CD4-positive, CD25-positive, alpha-beta regulatory T cell (primary cell): ENCODE measurements at regions not wholly inside any gene's neighbourhood (a gene's known extent, or its start where the extent isn't known, plus 50 kb on each side); places are given as distances from the start of the nearest gene placed in this dataset.

Experiments
- ATAC-seq, 2 donors: fragments of 150-1000 bp; cut with Tn5 transposase; one replicate each; pipeline ENCODE4 v1.10.0; 2021; ENCODE audit warnings: low read depth in 2 of 2, moderate number of reproducible peaks in 2 of 2, moderate library complexity in 1 of 2
- DNase-seq, 3 donors: peaks; one replicate each; pipeline versions ENCODE4 v3.0.0 to v3.0.0-alpha.2; 2012 to 2022; ENCODE audit warnings: mixed read lengths in 1 of 3
- H3K27ac ChIP-seq: one replicate; pipeline ENCODE4 v1.7.0; 2013; ENCODE audit warnings: mild to moderate bottlenecking, low read length; ENCODE audit not compliant: insufficient read depth, poor library complexity, severe bottlenecking
- H3K27me3 ChIP-seq: one replicate; pipeline ENCODE4 v1.7.0; 2013; ENCODE audit warnings: low read length; ENCODE audit not compliant: control insufficient read depth, insufficient read depth
- H3K36me3 ChIP-seq: one replicate; pipeline ENCODE4 v1.7.0; 2013; ENCODE audit warnings: mild to moderate bottlenecking, low read length, moderate library complexity; ENCODE audit not compliant: control insufficient read depth, insufficient read depth
- H3K4me1 ChIP-seq: 2 replicates; pipeline ENCODE4 v1.7.0; 2013; ENCODE audit warnings: mild to moderate bottlenecking, low read length; ENCODE audit not compliant: insufficient read depth, control insufficient read depth, poor library complexity, severe bottlenecking
- H3K4me3 ChIP-seq: one replicate; pipeline ENCODE4 v1.7.0; 2013; ENCODE audit warnings: low read depth, mild to moderate bottlenecking, low read length, moderate library complexity
- H3K9me3 ChIP-seq, 2 experiments: 1 replicate in 1 of 2; 2 replicates in 1 of 2; pipeline ENCODE4 v1.7.0; 2013; ENCODE audit warnings: low read length in 2 of 2, mild to moderate bottlenecking in 1 of 2, moderate library complexity in 1 of 2; ENCODE audit not compliant: control insufficient read depth in 2 of 2
- H3K27ac Mint-ChIP-seq, 3 donors: one replicate each; pipeline ENCODE4 v1.8.0; 2020 to 2022; ENCODE audit warnings: mild to moderate bottlenecking in 3 of 3, mixed read lengths in 3 of 3, moderate library complexity in 2 of 3
- H3K27me3 Mint-ChIP-seq: one replicate; pipeline ENCODE4 v1.8.0; 2022; ENCODE audit warnings: mild to moderate bottlenecking, mixed read lengths
- H3K36me3 Mint-ChIP-seq: one replicate; pipeline ENCODE4 v1.8.0; 2020; ENCODE audit warnings: mixed read lengths
- H3K4me1 Mint-ChIP-seq, 4 donors: one replicate each; pipeline ENCODE4 v1.8.0; 2020 to 2022; ENCODE audit warnings: mixed read lengths in 4 of 4, mild to moderate bottlenecking in 1 of 4
- H3K4me3 Mint-ChIP-seq, 4 donors: one replicate each; pipeline ENCODE4 v1.8.0; 2020 to 2022; ENCODE audit warnings: mild to moderate bottlenecking in 4 of 4, mixed read lengths in 4 of 4, moderate library complexity in 3 of 4
- H3K9me3 Mint-ChIP-seq, 7 donors: one replicate each; pipeline ENCODE4 v1.8.0; 2020 to 2022; ENCODE audit warnings: mixed read lengths in 7 of 7, mild to moderate bottlenecking in 3 of 7, moderate library complexity in 2 of 7

DNA sequence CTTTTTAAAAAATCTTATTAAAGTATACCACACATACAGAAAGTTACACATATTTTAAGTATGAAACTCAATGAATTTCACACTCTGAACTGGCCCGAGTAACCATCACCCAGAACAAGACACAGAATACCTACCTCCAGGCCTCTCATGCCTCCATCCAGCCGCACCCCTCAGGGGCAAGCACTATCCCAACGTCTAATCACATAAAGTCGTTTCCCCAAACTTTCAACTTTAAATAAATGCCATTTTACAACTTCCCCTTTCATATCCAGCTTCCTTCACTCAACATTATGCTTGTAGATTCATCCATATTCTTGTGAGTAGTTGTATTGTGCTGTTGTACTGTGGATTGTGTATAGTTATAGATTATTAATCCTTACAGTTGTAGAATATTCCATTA, 539.1 kb downstream of the CD83 start:
- Mint-ChIP-seq H3K4me3 (no peak overlapping the region), H3K4me1 (peaks cover 3 to 19% (median 15%) of the 10 kb centered on the region in 4 donors), H3K27me3 (peaks cover 6% of the 10 kb centered on the region), H3K36me3 (no peaks in the 10 kb centered on the region), H3K9me3 (peaks cover 0 to 3% (median 0%) of the 10 kb centered on the region in 7 donors), H3K27ac (peak overlapping the region in 1 of 3 donors; percentile 74)
- no peaks in the 10 kb centered on the region for H3K36me3 ChIP-seq
- H3K4me1 ChIP-seq = peaks cover 15% of the 10 kb centered on the region
- H3K4me3 ChIP-seq = peak overlapping the region; percentile 22
- H3K27me3 ChIP-seq = peaks cover 3% of the 10 kb centered on the region
- DNase-seq (no peak), ATAC-seq (no peak)
- peaks cover 0 to 1% of the 10 kb centered on the region in 2 experiments for H3K9me3 ChIP-seq
- no peak overlapping the region for H3K27ac ChIP-seq

DNA sequence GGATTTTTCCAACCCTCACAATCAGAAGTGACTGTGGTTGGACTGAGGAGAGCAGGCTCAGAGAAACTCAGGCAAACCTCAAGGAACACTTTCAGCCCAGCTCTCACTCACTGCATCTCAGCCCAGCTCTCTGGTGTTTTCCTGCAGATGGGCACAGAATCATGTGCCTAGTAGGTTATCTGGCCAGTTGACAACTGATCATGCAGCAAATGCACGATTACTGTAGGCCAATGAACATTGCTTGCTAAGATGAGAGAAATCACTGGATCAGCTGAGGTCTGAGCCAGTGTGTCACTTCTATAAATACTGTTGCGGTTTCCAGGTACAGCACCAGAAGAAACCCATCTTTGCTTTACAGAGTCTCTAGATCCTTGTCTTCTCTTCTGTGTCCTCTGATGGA, 540.5 kb downstream of the CD83 start:
- Histone ChIP-seq H3K27me3 (peaks cover 3% of the 10 kb centered on the region), H3K9me3 (peaks cover 0 to 1% of the 10 kb centered on the region in 2 experiments), H3K27ac (no peak overlapping the region), H3K4me1 (peaks cover 15% of the 10 kb centered on the region), H3K36me3 (no peaks in the 10 kb centered on the region), H3K4me3 (no peak overlapping the region)
- peaks cover 0 to 3% (median 0%) of the 10 kb centered on the region in 7 donors for H3K9me3 Mint-ChIP-seq
- peaks cover 3 to 19% (median 15%) of the 10 kb centered on the region in 4 donors for H3K4me1 Mint-ChIP-seq
- peaks cover 6% of the 10 kb centered on the region for H3K27me3 Mint-ChIP-seq
- H3K36me3 Mint-ChIP-seq = no peaks in the 10 kb centered on the region
- no peak overlapping the region for H3K4me3 Mint-ChIP-seq
- no peak for DNase-seq
- ATAC-seq = no peak
- no peak overlapping the region for H3K27ac Mint-ChIP-seq

DNA sequence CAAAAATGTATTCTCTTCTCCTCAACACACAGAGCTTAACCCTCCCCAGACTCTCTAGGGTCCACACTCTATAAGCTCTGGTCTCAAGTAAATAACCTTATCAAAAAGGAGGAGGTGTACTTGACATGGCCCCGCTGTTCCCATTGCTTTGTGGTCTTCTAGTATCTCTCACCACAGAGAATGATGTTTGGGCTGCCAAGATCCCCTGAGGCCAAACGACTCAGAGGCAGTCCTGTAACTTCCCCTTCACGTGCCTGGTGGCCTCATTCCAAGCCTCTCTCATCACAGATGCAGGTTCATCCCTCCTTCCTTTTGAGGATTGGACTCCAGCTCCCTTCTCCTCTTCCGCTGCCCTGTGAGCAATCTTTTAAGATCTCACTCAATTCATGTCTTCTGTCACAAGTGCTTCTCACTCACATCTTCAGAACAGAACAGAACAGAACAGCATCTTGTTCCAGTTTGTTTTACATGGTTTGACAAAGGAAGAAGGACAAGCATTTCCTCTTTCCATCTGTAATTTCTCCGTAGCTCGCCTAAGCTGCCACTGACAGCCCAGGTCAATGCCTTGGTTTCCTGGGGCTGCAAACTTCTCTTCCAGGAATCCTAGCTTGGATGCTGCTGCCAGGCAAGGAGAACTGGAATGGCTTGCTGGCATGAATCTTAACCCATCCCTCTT, 541.5 kb downstream of the CD83 start:
- H3K27ac Mint-ChIP-seq = no peak overlapping the region
- no peaks in the 10 kb centered on the region for H3K36me3 ChIP-seq
- peaks cover 6% of the 10 kb centered on the region for H3K27me3 Mint-ChIP-seq
- ATAC-seq (peak in 1 of 2 donors; percentile 28), DNase-seq (no peak)
- peaks cover 3% of the 10 kb centered on the region for H3K27me3 ChIP-seq
- no peak overlapping the region for H3K27ac ChIP-seq
- H3K4me3 ChIP-seq = no peak overlapping the region
- peaks cover 0 to 3% (median 0%) of the 10 kb centered on the region in 7 donors for H3K9me3 Mint-ChIP-seq
- H3K4me3 Mint-ChIP-seq = no peak overlapping the region
- H3K4me1 Mint-ChIP-seq = peaks cover 4 to 23% (median 18%) of the 10 kb centered on the region in 4 donors
- H3K36me3 Mint-ChIP-seq = no peaks in the 10 kb centered on the region
- H3K9me3 ChIP-seq = peaks cover 0 to 1% of the 10 kb centered on the region in 2 experiments
- peaks cover 19% of the 10 kb centered on the region for H3K4me1 ChIP-seq

DNA sequence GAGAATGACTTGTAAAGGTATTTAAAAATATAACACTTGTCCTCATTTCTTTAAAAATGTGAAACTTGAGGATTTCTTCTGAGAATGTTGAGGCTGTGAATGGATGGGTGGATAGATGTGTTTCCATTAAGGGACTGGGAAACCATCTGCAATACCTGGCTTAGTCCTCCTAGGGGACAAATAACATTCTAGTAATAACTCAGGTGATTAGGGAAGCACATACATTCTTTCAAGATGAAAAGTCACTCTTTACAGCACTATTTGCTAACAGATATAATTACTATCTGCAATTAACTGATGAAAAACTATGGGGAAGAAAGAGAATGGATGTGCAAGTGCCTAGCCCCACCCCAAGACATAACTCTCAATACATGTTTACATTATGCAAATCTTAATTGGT, 542.3 kb downstream of the CD83 start:
- H3K36me3 Mint-ChIP-seq = no peaks in the 10 kb centered on the region
- H3K27me3 Mint-ChIP-seq = peaks cover 11% of the 10 kb centered on the region
- Histone ChIP-seq H3K4me3 (no peak overlapping the region), H3K9me3 (no peaks in the 10 kb centered on the region), H3K27ac (no peak overlapping the region), H3K4me1 (peaks cover 27% of the 10 kb centered on the region), H3K27me3 (peaks cover 3% of the 10 kb centered on the region), H3K36me3 (no peaks in the 10 kb centered on the region)
- no peak overlapping the region for H3K4me3 Mint-ChIP-seq
- DNase-seq (no peak), ATAC-seq (no peak)
- peaks cover 0 to 3% (median 0%) of the 10 kb centered on the region in 7 donors for H3K9me3 Mint-ChIP-seq
- H3K27ac Mint-ChIP-seq = no peak overlapping the region
- H3K4me1 Mint-ChIP-seq = peaks cover 11 to 31% (median 25%) of the 10 kb centered on the region in 4 donors

DNA sequence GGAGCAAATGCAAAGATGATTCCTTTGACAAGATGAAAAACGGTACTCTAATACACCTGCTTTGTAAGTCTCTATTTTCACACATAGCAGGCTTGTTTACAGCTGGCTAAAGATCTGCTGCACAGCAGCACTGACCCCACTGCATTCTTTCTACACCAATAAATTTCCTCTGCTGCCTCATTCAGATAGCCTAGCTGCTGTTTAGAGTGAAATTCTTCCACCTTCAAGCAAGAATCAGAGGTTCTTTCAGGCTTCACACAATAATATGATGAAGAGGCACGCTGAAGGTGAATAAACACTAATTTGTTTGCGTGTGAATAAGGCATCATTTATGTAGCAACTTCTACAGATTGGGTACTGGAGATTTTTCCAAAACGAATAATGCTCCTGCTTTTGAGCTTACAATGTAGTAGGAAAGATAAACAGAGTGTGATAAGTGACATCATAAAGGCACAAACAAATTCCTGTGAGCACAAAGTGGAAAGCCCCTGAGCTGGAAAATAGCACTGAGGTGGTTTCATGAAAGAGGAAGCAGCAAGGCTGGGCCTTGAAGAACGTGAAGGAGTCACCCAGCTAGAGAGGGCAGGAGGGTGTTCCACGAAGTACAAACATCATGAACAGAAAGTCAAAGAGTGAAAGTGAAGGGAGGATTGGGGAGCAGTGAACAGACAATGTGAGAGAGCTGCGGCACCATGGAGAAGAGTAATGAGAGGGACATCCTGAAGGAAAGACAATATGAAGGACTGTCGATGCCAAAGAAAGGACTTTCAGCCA, 543.4 kb downstream of the CD83 start:
- Mint-ChIP-seq H3K27me3 (peaks cover 11% of the 10 kb centered on the region), H3K4me1 (peaks cover 11 to 22% (median 19%) of the 10 kb centered on the region in 4 donors), H3K36me3 (no peaks in the 10 kb centered on the region), H3K9me3 (peaks cover 0 to 3% (median 0%) of the 10 kb centered on the region in 7 donors), H3K27ac (no peak overlapping the region), H3K4me3 (no peak overlapping the region)
- Histone ChIP-seq H3K36me3 (no peaks in the 10 kb centered on the region), H3K9me3 (no peaks in the 10 kb centered on the region), H3K4me3 (no peak overlapping the region), H3K27ac (no peak overlapping the region), H3K27me3 (peaks cover 3% of the 10 kb centered on the region), H3K4me1 (peaks cover 21% of the 10 kb centered on the region)
- peak in 1 of 3 donors; percentile 37 for DNase-seq
- ATAC-seq = peak; percentile 47 to 67

DNA sequence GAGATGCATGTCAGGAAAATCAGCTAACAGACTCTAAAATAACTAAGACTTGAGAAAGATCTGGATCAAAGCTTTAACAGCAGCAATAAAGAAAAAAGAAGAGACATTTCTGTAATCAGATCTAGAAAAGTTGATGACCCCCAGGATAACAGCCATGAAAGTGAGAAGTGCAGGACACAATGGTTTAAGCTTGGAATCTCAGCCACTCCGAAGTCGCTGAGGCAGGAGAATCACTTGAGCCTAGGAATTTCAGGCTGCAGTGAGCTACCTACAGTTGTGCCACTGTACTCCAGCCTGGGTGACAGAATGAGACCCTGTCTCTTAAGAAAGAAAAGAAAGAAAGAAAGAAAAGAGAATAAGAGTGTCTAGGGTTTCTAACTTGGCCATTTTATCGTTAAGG, 544.1 kb downstream of the CD83 start:
- peaks cover 10 to 15% (median 13%) of the 10 kb centered on the region in 4 donors for H3K4me1 Mint-ChIP-seq
- H3K27me3 Mint-ChIP-seq = peaks cover 11% of the 10 kb centered on the region
- peaks cover 0 to 3% (median 0%) of the 10 kb centered on the region in 7 donors for H3K9me3 Mint-ChIP-seq
- ATAC-seq (no peak), DNase-seq (no peak)
- H3K27ac Mint-ChIP-seq = no peak overlapping the region
- no peaks in the 10 kb centered on the region for H3K9me3 ChIP-seq
- H3K4me3 ChIP-seq = no peak overlapping the region
- H3K27me3 ChIP-seq = peaks cover 3% of the 10 kb centered on the region
- no peaks in the 10 kb centered on the region for H3K36me3 Mint-ChIP-seq
- peaks cover 16% of the 10 kb centered on the region for H3K4me1 ChIP-seq
- H3K4me3 Mint-ChIP-seq = no peak overlapping the region
- H3K27ac ChIP-seq = no peak overlapping the region
- no peaks in the 10 kb centered on the region for H3K36me3 ChIP-seq

DNA sequence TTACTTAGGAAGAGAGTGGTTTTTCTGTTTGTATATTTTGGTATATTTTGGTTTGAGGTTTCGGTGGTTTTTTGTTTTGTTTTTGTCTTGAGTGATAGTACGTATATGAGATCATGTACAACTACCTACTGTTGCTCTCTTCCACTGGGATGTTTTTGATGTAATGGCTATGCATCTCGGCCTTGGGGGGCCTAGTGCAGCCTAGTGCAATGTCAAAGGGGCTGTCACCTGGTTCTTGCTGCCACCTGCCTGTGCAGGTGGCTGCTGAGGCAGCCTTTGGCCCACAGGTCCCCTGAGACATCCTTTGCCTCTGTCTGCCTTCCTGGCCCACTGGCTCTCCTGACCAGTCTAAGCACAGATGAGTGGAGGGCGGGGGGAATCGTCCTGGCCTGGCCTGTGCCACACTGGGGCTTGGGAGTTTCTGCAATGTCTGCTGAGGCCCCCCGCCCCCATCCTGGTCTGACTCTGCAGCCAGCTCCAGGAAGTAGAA, 546.6 kb downstream of the CD83 start:
- Histone ChIP-seq H3K4me3 (peak overlapping the region; percentile 41), H3K9me3 (no peaks in the 10 kb centered on the region), H3K36me3 (no peaks in the 10 kb centered on the region), H3K4me1 (peaks cover 16% of the 10 kb centered on the region), H3K27me3 (no peaks in the 10 kb centered on the region), H3K27ac (no peak overlapping the region)
- Mint-ChIP-seq H3K4me3 (peak overlapping the region in 3 of 4 donors; percentile 29 to 61 (median 30)), H3K27ac (peak overlapping the region; percentile 21 to 80 (median 59)), H3K27me3 (peaks cover 9% of the 10 kb centered on the region), H3K36me3 (no peaks in the 10 kb centered on the region), H3K9me3 (no peaks in the 10 kb centered on the region), H3K4me1 (peaks cover 10 to 13% (median 11%) of the 10 kb centered on the region in 4 donors)
- ATAC-seq (peak in 1 of 2 donors; percentile 27), DNase-seq (peak in 2 of 3 donors; percentile 10 to 25)
